Mononuclear cell (primary cell): ENCODE measurements at regions not wholly inside any gene's neighbourhood (a gene's known extent, or its start where the extent isn't known, plus 50 kb on each side); places are given as distances from the start of the nearest gene placed in this dataset.
"Not testable (repeated sequence)": the region's sequence is repeated elsewhere in the genome, so short reads cannot be mapped to it uniquely, and the experiment has no call there.

Experiments
- H3K27me3 ChIP-seq: 2 replicates; pipeline ENCODE4 v1.6.0; 2011; ENCODE audit warnings: low read length, control low read depth; ENCODE audit not compliant: insufficient read depth
- H3K4me1 ChIP-seq: 2 replicates; pipeline ENCODE4 v1.5.1; 2011; ENCODE audit warnings: mild to moderate bottlenecking, low read length, control low read depth; ENCODE audit not compliant: insufficient read depth
- H3K4me3 ChIP-seq: 2 replicates; pipeline ENCODE4 v1.5.1; 2011; ENCODE audit warnings: mild to moderate bottlenecking, low read length, moderate library complexity
- H3K9me3 ChIP-seq: 2 replicates; pipeline ENCODE4 v1.5.1; 2011; ENCODE audit warnings: low read depth, mild to moderate bottlenecking, control low read depth, low read length

DNA sequence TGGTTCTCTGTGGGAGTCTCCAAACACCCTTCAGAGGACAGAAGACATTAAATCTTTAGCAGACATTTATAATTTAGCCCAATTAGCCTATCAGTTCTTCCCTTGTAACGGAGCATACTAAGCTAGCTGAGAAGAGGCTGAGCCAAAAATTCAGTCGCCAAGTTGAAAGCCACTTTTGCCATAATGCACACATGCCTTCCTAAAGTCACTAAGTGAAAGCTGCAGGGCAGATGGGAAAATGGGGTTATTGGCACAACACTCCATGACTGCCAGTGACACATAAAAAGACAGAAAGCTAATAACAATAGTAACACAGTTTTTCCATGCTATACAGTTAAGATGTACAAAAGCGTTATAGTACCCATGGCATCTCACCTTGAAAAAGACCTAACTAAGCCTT lies 176.2 kb downstream of the DIRAS2 start:
- no peaks in the 10 kb centered on the region for H3K27me3 ChIP-seq
- no peaks in the 10 kb centered on the region for H3K9me3 ChIP-seq
- H3K4me1 ChIP-seq: no peaks in the 10 kb centered on the region
- H3K4me3 ChIP-seq: no peak overlapping the region

DNA sequence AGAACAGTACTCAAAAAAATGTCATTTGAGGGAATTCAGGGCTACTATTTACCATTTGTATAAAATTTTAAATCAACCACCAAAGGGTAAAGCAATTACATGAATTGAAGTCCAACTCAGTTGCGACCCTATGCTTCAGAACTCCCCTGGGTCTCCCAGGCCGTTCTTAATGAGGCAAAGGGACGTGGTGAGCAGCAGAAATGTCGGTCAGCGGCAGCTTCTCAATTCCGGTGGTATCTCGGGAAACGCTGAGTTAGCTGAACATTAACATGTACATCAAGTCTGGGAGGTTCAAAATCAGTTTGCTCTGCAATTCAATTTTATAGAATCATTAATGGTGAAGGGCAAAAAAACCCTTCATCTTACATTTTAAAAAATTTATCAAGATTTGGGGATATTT lies 173.2 kb downstream of the DIRAS2 start:
- H3K27me3 ChIP-seq: no peaks in the 10 kb centered on the region
- no peaks in the 10 kb centered on the region for H3K9me3 ChIP-seq
- no peak overlapping the region for H3K4me3 ChIP-seq
- no peaks in the 10 kb centered on the region for H3K4me1 ChIP-seq

DNA sequence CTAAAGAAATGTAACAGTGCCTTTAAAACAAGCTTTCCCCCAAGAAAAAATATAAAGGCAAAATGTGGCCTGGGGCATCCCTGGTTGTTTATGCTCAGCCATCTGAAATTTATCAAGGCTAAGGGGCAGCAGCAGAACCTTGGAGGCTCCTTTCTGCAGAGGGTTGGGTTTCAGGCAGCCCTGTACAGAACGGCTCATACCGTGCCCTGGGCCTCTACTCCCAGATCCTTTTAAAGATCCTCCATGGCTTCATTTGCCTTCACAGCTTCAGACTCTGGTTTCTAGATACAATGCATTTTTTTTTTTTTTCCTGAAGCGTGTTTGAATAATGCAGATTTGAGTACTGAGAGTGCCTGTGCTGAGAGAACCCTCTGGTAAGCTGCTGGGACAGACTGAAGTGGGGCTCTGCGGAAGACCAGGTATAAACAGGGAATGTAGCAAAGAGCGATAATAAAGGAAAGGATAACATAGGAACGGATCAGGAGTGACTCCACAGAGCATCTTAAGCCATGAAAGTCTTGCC lies 172.7 kb downstream of the DIRAS2 start:
- no peaks in the 10 kb centered on the region for H3K9me3 ChIP-seq
- H3K27me3 ChIP-seq: no peaks in the 10 kb centered on the region
- no peak overlapping the region for H3K4me3 ChIP-seq
- H3K4me1 ChIP-seq: no peaks in the 10 kb centered on the region

GRCh38 chr9:90476058-90476457 lies 166.6 kb downstream of the DIRAS2 start:
- Histone ChIP-seq H3K4me1 (no peaks in the 10 kb centered on the region), H3K9me3 (no peaks in the 10 kb centered on the region), H3K4me3 (no peak overlapping the region), H3K27me3 (no peaks in the 10 kb centered on the region)

DNA sequence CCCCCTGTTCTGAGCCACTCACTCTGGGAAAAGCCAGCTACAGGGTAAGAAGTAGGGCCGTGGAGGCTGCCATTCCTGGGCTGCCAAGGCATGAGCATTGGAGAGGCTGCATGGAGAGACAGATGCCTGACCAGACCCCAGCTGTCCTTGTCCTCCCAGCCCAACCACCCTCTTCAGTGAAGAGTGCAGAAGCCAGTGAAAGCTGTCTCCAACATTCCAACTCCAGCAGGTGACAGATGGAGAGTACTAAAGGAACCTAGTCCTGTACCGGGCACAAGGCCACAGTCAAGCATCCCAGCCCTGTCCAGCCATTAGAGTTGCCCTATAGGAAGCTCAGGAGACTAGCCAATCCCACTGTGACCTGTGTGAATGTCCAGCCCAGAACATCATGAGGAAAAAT lies 165.1 kb downstream of the DIRAS2 start:
- Histone ChIP-seq H3K9me3 (no peaks in the 10 kb centered on the region), H3K27me3 (no peaks in the 10 kb centered on the region), H3K4me3 (no peak overlapping the region), H3K4me1 (no peaks in the 10 kb centered on the region)

GRCh38 chr9:90478821-90479220 lies 163.8 kb downstream of the DIRAS2 start:
- Histone ChIP-seq H3K4me1 (no peaks in the 10 kb centered on the region), H3K4me3 (no peak overlapping the region), H3K9me3 (no peaks in the 10 kb centered on the region), H3K27me3 (no peaks in the 10 kb centered on the region)

DNA sequence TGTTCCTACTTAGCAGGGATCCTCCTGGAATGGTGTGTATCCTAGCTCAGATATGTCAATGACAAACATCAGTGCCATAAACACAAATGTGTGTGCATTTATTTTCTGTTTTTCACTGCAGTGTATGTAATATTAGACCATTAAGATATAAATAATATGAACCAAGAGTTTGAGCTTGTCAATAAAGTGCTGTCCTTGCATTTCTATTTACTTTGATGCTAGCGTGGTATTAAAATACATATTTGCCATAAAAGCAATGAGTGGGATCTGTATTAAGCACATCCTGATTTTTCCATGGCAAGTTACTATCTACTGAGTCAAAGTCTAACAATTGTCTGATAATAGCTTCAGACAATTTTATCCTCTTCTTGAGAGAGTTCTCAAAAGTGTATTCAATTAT lies 157.6 kb downstream of the DIRAS2 start:
- H3K4me1 ChIP-seq: no peaks in the 10 kb centered on the region
- H3K4me3 ChIP-seq: no peak overlapping the region
- H3K9me3 ChIP-seq: no peaks in the 10 kb centered on the region
- H3K27me3 ChIP-seq: no peaks in the 10 kb centered on the region

GRCh38 chr9:90489066-90489465 lies 153.6 kb downstream of the DIRAS2 start:
- H3K9me3 ChIP-seq: no peaks in the 10 kb centered on the region
- H3K27me3 ChIP-seq: no peaks in the 10 kb centered on the region
- H3K4me1 ChIP-seq: no peaks in the 10 kb centered on the region
- H3K4me3 ChIP-seq: no peak overlapping the region

GRCh38 chr9:90499761-90500160 lies 142.9 kb downstream of the DIRAS2 start:
- Histone ChIP-seq H3K4me3 (no peak overlapping the region), H3K4me1 (no peaks in the 10 kb centered on the region), H3K9me3 (no peaks in the 10 kb centered on the region), H3K27me3 (no peaks in the 10 kb centered on the region)

- no peaks in the 10 kb centered on the region for H3K4me1 ChIP-seq
- H3K9me3 ChIP-seq: no peaks in the 10 kb centered on the region
- H3K27me3 ChIP-seq: no peaks in the 10 kb centered on the region
- H3K4me3 ChIP-seq: no peak overlapping the region
Observed at GRCh38 chr9:90502134-90502533, 140.5 kb downstream of the DIRAS2 start.

GRCh38 chr9:90504486-90504885 lies 138.1 kb downstream of the DIRAS2 start:
- Histone ChIP-seq H3K4me3 (no peak overlapping the region), H3K9me3 (no peaks in the 10 kb centered on the region), H3K4me1 (no peaks in the 10 kb centered on the region)

DNA sequence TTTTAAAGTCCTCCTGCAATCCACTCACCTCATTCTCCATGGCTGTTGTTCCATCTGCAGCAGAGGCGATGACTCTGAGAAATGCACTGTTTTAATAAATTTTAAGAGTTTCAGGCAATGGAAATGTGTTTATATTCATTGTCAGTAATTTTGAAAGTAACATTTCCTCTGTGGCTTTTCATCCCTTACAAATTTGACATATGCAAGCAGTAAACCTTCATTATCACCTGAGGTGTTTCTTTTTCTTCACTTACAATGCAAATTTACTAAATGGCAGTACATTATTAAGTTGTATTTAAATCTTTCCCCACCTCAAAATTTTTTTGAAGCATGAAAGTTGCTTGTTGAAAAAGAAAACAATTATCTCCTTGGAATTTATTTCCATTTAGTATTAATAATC lies 136.9 kb downstream of the DIRAS2 start:
- H3K9me3 ChIP-seq: no peaks in the 10 kb centered on the region
- H3K27me3 ChIP-seq: no peaks in the 10 kb centered on the region
- H3K4me3 ChIP-seq: no peak overlapping the region
- no peaks in the 10 kb centered on the region for H3K4me1 ChIP-seq

More at GRCh38 chr9:90504486-90504885, 138.1 kb downstream of the DIRAS2 start:
- H3K27me3 ChIP-seq: no peaks in the 10 kb centered on the region

DNA sequence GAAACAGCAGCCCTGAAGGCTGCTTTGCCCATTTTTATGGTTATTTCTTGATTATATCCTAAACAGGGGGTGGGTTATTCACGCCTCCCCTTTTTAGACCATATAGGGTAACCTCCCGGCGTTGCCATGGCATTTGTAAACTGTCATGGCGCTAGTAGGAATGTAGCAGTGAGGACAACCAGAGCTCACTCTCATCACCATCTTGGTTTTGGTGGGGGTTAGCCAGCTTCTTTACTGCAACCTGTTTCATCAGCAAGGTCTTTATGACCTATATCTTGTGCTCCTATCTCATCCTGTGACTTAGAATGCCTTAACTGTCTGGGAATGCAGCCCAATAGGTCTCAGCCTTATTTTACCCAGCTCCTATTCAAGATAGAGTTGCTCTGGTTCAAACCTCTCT lies 136.2 kb downstream of the DIRAS2 start:
- H3K4me3 ChIP-seq, H3K4me1 ChIP-seq, H3K27me3 ChIP-seq, H3K9me3 ChIP-seq: not testable (repeated sequence)

GRCh38 chr9:90507621-90508020 lies 135.0 kb downstream of the DIRAS2 start:
- H3K4me1 ChIP-seq: no peaks in the 10 kb centered on the region
- no peaks in the 10 kb centered on the region for H3K27me3 ChIP-seq
- no peaks in the 10 kb centered on the region for H3K9me3 ChIP-seq
- H3K4me3 ChIP-seq: no peak overlapping the region

DNA sequence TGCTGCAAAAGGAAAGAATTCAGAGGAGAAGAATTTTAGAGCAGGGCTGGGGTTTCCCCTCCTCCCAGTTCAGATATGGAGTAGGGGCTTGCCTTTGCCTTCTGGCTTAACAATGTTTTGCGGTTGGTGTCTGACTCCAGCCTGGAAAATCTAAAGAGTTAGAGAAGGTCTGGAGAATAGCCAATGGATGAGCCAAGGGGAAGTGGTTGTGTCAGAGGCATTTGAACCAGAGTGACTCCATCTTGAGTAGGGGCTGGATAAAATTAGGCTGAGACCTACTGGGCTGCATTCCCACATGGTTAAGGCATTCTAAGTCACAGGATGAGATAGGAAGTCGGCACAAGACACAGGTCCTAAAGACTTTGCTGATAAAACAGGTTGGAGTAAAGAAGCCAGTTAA lies 133.7 kb downstream of the DIRAS2 start:
- Histone ChIP-seq H3K4me3 (no peak overlapping the region), H3K4me1 (no peaks in the 10 kb centered on the region), H3K27me3 (no peaks in the 10 kb centered on the region), H3K9me3 (no peaks in the 10 kb centered on the region)

DNA sequence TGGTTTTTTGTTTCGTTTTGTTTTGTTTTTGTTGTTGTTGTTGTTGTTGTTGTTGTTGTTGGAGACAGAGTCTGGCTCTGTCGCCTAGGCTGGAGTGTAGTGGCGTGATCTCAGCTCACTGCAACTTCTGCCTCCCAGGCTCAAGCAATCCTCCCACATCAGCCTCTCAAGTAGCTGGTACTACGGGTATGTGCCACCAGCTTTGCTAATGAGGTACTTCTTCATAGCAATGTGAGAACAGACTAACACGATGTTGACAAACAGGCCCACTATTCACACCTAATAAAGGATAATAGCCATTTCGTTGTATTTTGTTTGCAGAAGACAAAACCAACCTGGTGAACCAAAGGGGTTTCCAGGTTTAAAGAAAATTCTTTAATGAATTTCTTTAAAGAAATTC lies 130.9 kb downstream of the DIRAS2 start:
- H3K4me3 ChIP-seq: no peak overlapping the region

DNA sequence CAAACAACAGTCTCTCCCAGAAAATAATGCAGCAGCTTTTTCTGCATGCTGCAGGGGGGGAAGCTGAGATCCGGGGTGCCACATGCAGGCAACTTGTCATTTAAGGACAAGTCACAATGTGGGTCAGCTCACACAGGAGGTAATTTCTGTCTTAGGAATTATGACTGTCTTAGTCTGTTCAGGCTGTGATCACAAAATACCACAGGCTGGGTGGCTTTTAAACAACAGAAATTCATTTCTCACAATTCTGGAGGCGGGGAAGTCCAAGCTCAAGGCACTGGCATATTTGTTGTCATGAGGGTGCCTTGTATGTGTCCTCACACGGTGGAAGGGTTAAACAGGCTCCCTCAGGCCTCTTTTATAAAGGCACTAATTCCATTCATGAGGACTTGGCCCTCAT lies 127.7 kb downstream of the DIRAS2 start:
- no peaks in the 10 kb centered on the region for H3K4me1 ChIP-seq
- no peaks in the 10 kb centered on the region for H3K27me3 ChIP-seq
- no peaks in the 10 kb centered on the region for H3K9me3 ChIP-seq
- H3K4me3 ChIP-seq: no peak overlapping the region

More for the DNA sequence above, 130.9 kb downstream of the DIRAS2 start:
- no peaks in the 10 kb centered on the region for H3K9me3 ChIP-seq
- H3K27me3 ChIP-seq: no peaks in the 10 kb centered on the region
- H3K4me1 ChIP-seq: no peaks in the 10 kb centered on the region
